Lower leg skin (tissue), 4 donors: ENCODE measurements at regions not wholly inside any gene's neighbourhood (a gene's known extent, or its start where the extent isn't known, plus 50 kb on each side); places are given as distances from the start of the nearest gene placed in this dataset.

ENCODE experiments used
- DNase-seq, 2 donors: peaks; one replicate each; pipeline ENCODE4 v3.0.0-alpha.2; 2019; ENCODE audit warnings: low spot score in 2 of 2
- H3K4me3 ChIP-seq: fragments of 200-600 bp; sonication (generic); 2 replicates; pipeline ENCODE4 v1.5.1; 2017; ENCODE audit warnings: mild to moderate bottlenecking, low read depth; ENCODE audit not compliant: poor library complexity, severe bottlenecking
- POLR2A ChIP-seq, 2 donors: fragments of 450-650 bp; IDR thresholded peaks; one replicate each; pipeline ENCODE4 v1.6.1; 2016 to 2017; ENCODE audit warnings: antibody characterized with exemption in 2 of 2, mild to moderate bottlenecking in 1 of 2, moderate library complexity in 1 of 2
- WGBS, 2 donors: methylation state at CpG; one replicate each; pipeline ENCODE4 v1.1.5; 2018; 5-methylcytosine and 5-hydroxymethylcytosine counted together
- intact Hi-C: fragments of 100-400 bp; cut with DNase I; formaldehyde crosslinking; loops from one replicate; pipeline ENCODE4 v1.15.0; 2023; ENCODE audit warnings: low total_unique reads
- TF ChIP-seq, protein P1 (sequence below), 3 donors: fragments of 450-650 bp; IDR thresholded peaks; one replicate each; pipeline ENCODE4 v1.5.1; 2016; ENCODE audit warnings: antibody characterized with exemption in 3 of 3, mild to moderate bottlenecking in 3 of 3, moderate library complexity in 2 of 3

DNA sequence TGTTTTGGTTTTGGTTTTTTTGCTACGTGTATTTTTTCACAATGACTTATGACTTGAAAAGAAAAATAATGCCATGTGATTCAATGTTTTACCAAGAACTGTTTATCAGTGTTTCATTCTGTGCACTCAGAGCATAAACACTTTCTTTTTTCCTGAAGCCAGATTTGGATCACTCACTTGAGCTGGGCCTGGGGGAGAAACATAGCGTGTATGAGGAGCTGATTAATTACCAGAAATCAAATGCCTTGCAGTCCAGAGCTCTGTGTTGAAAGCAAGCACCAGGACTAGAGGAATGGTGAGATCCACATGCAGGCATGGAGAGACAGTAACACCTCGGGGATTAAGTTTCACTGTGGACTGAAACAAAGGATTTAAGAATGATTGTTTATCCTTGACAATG, 642.1 kb upstream of the ADGRL2 start:
- no peak overlapping the region for H3K4me3 ChIP-seq
- no peak for TF ChIP-seq POLR2A (IDR thresholded peaks at IDR 0.05)
- TF ChIP-seq, protein P1, sequence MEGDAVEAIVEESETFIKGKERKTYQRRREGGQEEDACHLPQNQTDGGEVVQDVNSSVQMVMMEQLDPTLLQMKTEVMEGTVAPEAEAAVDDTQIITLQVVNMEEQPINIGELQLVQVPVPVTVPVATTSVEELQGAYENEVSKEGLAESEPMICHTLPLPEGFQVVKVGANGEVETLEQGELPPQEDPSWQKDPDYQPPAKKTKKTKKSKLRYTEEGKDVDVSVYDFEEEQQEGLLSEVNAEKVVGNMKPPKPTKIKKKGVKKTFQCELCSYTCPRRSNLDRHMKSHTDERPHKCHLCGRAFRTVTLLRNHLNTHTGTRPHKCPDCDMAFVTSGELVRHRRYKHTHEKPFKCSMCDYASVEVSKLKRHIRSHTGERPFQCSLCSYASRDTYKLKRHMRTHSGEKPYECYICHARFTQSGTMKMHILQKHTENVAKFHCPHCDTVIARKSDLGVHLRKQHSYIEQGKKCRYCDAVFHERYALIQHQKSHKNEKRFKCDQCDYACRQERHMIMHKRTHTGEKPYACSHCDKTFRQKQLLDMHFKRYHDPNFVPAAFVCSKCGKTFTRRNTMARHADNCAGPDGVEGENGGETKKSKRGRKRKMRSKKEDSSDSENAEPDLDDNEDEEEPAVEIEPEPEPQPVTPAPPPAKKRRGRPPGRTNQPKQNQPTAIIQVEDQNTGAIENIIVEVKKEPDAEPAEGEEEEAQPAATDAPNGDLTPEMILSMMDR (IDR thresholded peaks at IDR 0.05): no peak
- intact Hi-C loops: no loop called here
- DNase-seq: no peak
- 27 to 36% methylated on average over 3 of the region's 3 CpGs for WGBS, 2 donors

DNA sequence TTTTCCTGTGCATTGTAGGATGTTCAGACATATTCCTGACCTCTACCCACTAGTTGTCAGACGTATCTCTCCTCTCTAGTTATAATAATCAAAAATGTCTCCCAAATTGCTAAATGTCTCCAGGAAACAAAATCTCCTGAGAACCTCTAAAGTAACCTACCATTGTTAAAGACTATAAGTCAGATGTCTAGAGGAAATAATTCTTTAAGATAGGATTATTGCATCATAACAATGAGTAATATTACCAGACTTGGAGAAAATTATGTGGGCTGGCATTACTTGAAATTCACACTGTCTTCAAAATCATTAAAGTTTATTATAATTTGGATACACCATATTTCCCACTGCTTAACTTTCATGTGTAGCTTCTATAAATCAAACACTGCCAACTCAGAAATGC, 643.0 kb upstream of the ADGRL2 start:
- no peak for DNase-seq
- intact Hi-C loops: no loop called here
- TF ChIP-seq POLR2A (IDR thresholded peaks at IDR 0.05): no peak
- TF ChIP-seq, protein P1 (IDR thresholded peaks at IDR 0.05): no peak
- 60 to 73% methylated on average over 1 of the region's 1 CpG for WGBS, 2 donors
- H3K4me3 ChIP-seq: no peak overlapping the region

DNA sequence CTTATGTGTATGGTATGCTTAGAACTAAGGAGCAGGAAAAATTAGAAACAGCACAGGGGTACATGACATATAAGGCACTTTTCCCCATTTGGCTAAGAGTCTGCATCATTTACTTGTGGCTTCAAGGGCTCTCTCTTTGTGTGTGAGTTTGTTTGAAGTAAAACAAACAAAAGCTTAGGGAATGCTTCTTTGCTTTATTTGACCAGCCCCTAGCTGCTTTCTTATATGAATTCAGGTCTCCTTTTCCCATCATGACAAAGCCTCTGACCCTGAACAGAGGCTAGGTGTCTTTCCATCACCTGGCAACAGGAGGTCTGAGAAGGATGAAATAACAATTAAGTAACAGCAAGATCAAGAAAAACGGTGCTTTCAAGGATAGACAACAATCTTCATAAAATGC, 643.8 kb upstream of the ADGRL2 start:
- DNase-seq: no peak
- no peak for TF ChIP-seq POLR2A (IDR thresholded peaks at IDR 0.05)
- TF ChIP-seq, protein P1 (IDR thresholded peaks at IDR 0.05): no peak
- intact Hi-C loops: no loop called here
- WGBS, 2 donors: 71 to 73% methylated on average over 1 of the region's 1 CpG
- H3K4me3 ChIP-seq: no peak overlapping the region

DNA sequence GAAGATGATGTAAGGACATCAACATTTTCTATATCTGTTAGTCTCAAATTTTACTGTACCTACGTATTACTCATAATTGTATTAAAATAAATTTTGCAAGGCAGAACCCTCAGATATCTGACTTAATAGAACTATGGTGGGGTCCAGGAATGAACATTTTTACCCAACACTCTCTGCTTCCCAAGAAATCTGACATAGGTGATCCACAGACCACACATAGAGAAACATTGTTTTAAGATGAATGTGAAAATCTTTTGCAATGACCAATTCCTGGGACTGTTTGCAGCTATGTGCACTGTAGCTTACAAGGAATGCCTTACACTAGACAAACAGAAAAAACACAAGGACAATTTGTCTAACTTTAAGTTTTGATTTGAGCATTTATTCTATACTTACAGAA, 645.6 kb upstream of the ADGRL2 start:
- DNase-seq: no peak
- WGBS, 2 donors: 90 to 91% methylated on average over 1 of the region's 1 CpG
- H3K4me3 ChIP-seq: no peak overlapping the region
- intact Hi-C loops: no loop called here
- TF ChIP-seq, protein P1 (IDR thresholded peaks at IDR 0.05): no peak
- no peak for TF ChIP-seq POLR2A (IDR thresholded peaks at IDR 0.05)

DNA sequence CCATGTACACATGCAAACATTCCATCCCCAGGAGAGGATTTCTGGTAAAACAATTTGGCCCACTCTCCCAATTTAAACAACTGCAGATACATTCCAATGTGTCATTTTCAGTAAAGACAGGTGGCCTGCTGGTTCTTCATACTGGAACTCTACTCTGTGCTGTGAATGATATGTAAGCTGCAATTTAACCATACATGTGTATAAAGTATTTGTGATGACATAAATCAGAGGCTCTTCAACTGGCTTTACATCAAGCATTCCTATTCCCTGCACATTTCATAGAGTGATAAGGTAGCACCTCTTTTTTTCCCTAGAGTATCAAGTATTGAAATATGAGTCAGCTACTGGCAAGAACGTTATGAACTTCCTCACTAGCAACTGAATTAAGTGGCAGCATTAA, 649.5 kb upstream of the ADGRL2 start:
- no peak for DNase-seq
- no peak for TF ChIP-seq POLR2A (IDR thresholded peaks at IDR 0.05)
- TF ChIP-seq, protein P1 (IDR thresholded peaks at IDR 0.05): no peak
- 9 to 10% methylated on average over 1 of the region's 1 CpG for WGBS, 2 donors
- H3K4me3 ChIP-seq: no peak overlapping the region
- intact Hi-C loops: no loop called here

DNA sequence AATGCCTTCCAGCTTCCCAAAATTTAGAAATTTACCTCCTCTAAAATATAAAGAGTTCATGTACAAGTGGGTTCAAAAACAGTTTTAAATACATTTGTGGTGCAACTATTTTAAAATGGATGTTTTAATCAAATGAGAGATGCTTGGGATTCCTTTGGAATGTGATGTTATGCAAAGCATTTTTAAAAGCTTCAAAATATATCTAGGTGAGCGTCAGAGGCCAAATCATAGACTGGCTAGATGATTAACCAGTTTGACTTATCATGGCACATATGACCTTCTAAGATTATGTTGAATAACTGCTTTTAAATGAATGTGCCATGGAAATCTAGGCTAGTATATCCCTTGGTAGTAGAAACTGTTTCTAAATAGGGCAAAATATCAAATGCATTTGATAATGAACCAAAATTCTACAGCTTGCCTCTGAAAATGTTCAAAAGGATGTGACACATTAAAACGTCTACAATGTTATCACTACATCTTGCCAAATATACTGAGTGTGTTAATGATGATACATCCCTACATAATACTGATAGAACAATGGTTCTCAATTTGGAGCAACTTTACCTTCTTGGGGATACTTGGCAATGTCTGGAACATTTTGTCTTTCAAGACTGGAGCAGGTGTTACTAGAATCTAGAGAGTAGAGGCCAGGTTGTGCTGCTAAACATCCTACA, 650.9 kb upstream of the ADGRL2 start:
- intact Hi-C loops: no loop called here

More for the DNA sequence above, 650.9 kb upstream of the ADGRL2 start:
- H3K4me3 ChIP-seq: no peak overlapping the region
- TF ChIP-seq POLR2A (IDR thresholded peaks at IDR 0.05): no peak
- TF ChIP-seq, protein P1 (IDR thresholded peaks at IDR 0.05): no peak
- 44 to 64% methylated on average over 2 of the region's 2 CpGs for WGBS, 2 donors
- DNase-seq: no peak
